ENCODE measurements at regions not wholly inside any gene's neighbourhood (a gene's known extent, or its start where the extent isn't known, plus 50 kb on each side); places are given as distances from the start of the nearest gene placed in this dataset.

DNA sequence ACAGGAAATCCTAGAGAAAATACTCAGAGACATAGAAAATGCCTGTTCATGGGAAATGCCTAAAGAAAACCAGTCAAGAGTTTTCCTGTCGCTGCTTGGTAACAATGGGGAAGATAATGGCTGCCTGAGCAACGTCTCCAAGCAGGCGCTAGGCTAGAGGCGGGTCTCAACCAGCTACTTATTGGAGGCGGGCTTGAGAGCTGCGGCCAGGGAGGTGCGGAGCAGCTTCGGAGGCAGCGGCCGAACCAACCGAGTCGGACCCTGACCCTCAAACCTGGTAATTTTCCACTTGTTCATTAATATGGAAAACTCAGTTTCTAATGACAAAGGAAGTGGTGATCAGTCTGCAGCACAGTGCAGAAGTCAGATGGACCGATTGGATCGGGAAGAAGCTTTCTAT is 173.1 kb downstream of the DTWD1 start:
- CTCF ChIA-PET (ENCODE audit: unreplicated experiment), result no interaction called here
- Histone ChIP-seq H4K20me1 (ENCODE audit: insufficient read depth, low read length) (no peaks in the 10 kb centered on the region), H3K4me2 (ENCODE audit: low read length) (no peak overlapping the region), H3K4me3 (ENCODE audit: low read depth, low read length, poor library complexity, severe bottlenecking) (no peak overlapping the region), H3K36me3 (ENCODE audit: insufficient read depth, low read length) (no peaks in the 10 kb centered on the region), H3K27ac (ENCODE audit: low read depth, low read length, poor library complexity, severe bottlenecking) (no peak overlapping the region), H2AFZ (ENCODE audit: low read length) (no peak overlapping the region), H3K79me2 (ENCODE audit: insufficient read depth, low read depth, low read length) (no peaks in the 10 kb centered on the region), H3K9me2 (ENCODE audit: insufficient read depth, low read length) (no peaks in the 10 kb centered on the region), H3K4me1 (ENCODE audit: insufficient read depth, low read length, poor library complexity, severe bottlenecking) (no peaks in the 10 kb centered on the region), H3K9me3 (ENCODE audit: low read length) (0 out of 2 replicates have a peak, but pooled peaks cover 6% of the 10 kb centered on the region)
- intact Hi-C loops (cut with micrococcal nuclease; ENCODE audit: unreplicated experiment), result no loop called here
- BruUV-seq (replicated peaks), result no TSS peak
- DNase-seq (ENCODE audit: low spot score), result no peak
- POLR2A ChIA-PET, result interaction anchor here (0.6 kb wide), 1 partner anchor 121 kb away, joined by 4 read pairs; no protein-coding TSS in a partner anchor
- TF ChIP-seq, protein P1, sequence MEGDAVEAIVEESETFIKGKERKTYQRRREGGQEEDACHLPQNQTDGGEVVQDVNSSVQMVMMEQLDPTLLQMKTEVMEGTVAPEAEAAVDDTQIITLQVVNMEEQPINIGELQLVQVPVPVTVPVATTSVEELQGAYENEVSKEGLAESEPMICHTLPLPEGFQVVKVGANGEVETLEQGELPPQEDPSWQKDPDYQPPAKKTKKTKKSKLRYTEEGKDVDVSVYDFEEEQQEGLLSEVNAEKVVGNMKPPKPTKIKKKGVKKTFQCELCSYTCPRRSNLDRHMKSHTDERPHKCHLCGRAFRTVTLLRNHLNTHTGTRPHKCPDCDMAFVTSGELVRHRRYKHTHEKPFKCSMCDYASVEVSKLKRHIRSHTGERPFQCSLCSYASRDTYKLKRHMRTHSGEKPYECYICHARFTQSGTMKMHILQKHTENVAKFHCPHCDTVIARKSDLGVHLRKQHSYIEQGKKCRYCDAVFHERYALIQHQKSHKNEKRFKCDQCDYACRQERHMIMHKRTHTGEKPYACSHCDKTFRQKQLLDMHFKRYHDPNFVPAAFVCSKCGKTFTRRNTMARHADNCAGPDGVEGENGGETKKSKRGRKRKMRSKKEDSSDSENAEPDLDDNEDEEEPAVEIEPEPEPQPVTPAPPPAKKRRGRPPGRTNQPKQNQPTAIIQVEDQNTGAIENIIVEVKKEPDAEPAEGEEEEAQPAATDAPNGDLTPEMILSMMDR (conservative IDR thresholded peaks at IDR 0.05; ENCODE audit: low read length), result no peak
- TF ChIP-seq EZH2phosphoT487 (IDR thresholded peaks at IDR 0.05; ENCODE audit: borderline replicate concordance, low read depth, low read length), result no peak

DNA sequence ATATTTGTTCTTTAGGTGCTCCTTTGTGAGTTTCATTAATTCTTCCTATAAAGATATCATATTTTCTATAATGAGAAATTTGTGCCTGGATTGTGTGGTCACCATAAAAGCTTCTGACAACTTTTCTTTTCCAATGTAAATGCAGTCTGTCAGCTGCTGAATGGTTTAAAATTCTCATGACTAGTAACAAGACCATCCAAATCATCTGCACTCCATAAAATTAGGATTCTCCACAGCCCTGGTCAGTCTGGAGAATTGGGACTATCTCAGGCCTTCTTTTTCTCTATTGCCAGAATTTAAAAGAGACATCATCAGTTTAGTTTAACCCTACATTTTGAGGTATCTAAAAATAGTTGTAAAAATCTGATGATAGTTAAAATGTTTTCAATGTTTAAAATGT is 180.9 kb downstream of the DTWD1 start:
- no peaks in the 10 kb centered on the region for H3K9me3 ChIP-seq (ENCODE audit: low read length)
- no peak overlapping the region for H3K4me2 ChIP-seq (ENCODE audit: low read length)
- no peak overlapping the region for H3K4me3 ChIP-seq (ENCODE audit: low read depth, low read length, poor library complexity, severe bottlenecking)
- BruUV-seq (replicated peaks), result no TSS peak
- no peaks in the 10 kb centered on the region for H3K36me3 ChIP-seq (ENCODE audit: insufficient read depth, low read length)
- no peaks in the 10 kb centered on the region for H3K9me2 ChIP-seq (ENCODE audit: insufficient read depth, low read length)
- H3K4me1 ChIP-seq (ENCODE audit: insufficient read depth, low read length, poor library complexity, severe bottlenecking), result no peaks in the 10 kb centered on the region
- intact Hi-C loops (cut with micrococcal nuclease; ENCODE audit: unreplicated experiment), result no loop called here
- ChIA-PET CTCF (ENCODE audit: unreplicated experiment) (no interaction called here), POLR2A (no interaction called here)
- H4K20me1 ChIP-seq (ENCODE audit: insufficient read depth, low read length), result no peaks in the 10 kb centered on the region
- TF ChIP-seq, protein P1 (conservative IDR thresholded peaks at IDR 0.05; ENCODE audit: low read length), result no peak
- no peak for TF ChIP-seq EZH2phosphoT487 (IDR thresholded peaks at IDR 0.05; ENCODE audit: borderline replicate concordance, low read depth, low read length)
- H3K27ac ChIP-seq (ENCODE audit: low read depth, low read length, poor library complexity, severe bottlenecking), result no peak overlapping the region
- H3K79me2 ChIP-seq (ENCODE audit: insufficient read depth, low read depth, low read length), result no peaks in the 10 kb centered on the region
- no peak overlapping the region for H2AFZ ChIP-seq (ENCODE audit: low read length)
- no peak for DNase-seq (ENCODE audit: low spot score)
